NCI-H1436 treated with DMSO at 0.1 percent for 48 hours (cell line): ENCODE measurements at regions not wholly inside any gene's neighbourhood (a gene's known extent, or its start where the extent isn't known, plus 50 kb on each side); places are given as distances from the start of the nearest gene placed in this dataset.
"Not testable (repeated sequence)": the region's sequence is repeated elsewhere in the genome, so short reads cannot be mapped to it uniquely, and the experiment has no call there.

ENCODE experiments used
- DNase-seq: peaks from one replicate; lab custom pipeline; 2025; lab: John Stamatoyannopoulos, UW

- no peak for DNase-seq
Measured at GRCh38 chr13:65597839-65598818, 1632.0 kb downstream of the PCDH9 start.

DNA sequence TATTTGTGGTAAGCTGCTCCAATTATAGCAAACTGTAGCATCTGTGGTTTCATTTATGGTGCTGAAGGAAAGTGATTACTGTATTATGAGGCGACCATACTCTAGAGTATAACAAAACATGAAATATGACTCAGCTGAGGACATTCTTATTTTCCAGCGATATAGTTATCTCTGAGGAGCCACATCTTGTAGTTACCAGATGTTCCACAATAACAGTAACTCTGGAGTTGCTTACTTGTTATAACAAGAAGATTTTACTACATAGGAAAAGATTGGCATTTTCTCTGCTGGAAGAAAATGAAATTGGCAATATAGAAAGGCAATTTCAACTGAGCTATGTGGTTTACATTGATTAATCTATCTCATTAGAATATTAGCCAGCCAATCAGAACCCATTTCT lies 1634.2 kb downstream of the PCDH9 start:
- no peak for DNase-seq

- no peak for DNase-seq
Measured at GRCh38 chr13:65594298-65594781, 1635.8 kb downstream of the PCDH9 start.

GRCh38 chr13:65593298-65593874 lies 1636.8 kb downstream of the PCDH9 start:
- no peak for DNase-seq

DNA sequence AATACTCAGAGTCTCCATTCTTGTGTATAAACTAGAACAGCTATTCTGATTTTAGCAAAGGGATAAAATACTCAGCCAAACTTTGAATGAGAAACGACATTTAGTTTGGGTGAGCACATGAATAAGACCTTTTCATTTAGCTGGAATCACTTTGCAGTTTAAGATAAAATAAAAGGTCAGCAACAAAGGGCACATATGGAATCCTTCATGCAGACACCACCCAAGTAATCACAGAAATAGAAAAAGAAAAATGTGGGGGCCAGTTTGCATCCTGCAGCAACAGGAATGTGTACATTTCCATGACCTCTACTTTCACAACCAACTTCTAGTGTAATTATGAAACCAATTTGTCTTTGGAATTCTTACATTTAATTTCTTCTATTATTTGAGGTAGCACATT lies 1637.4 kb downstream of the PCDH9 start:
- DNase-seq = no peak

- DNase-seq = no peak
Measured at GRCh38 chr13:65585346-65585745, 1644.8 kb downstream of the PCDH9 start.

DNA sequence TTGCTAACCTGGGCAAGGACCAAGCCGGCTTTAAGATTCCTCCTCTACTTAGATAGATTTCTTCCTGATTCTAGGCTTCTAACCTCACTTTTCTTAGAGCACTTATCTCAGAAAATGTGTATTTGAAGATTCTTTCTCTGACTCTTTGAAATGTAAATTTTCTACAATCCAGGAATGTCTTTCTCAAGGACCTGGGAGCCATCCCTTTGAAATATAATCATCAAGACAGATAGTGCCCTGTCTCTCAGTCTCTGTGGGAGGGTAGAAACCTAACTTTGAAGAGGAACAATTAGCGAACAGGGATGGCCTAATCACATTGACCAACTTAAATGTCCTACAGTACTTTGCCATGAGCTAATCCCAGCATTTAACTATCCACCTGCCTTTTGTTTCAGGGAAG lies 1646.0 kb downstream of the PCDH9 start:
- DNase-seq = no peak

DNA sequence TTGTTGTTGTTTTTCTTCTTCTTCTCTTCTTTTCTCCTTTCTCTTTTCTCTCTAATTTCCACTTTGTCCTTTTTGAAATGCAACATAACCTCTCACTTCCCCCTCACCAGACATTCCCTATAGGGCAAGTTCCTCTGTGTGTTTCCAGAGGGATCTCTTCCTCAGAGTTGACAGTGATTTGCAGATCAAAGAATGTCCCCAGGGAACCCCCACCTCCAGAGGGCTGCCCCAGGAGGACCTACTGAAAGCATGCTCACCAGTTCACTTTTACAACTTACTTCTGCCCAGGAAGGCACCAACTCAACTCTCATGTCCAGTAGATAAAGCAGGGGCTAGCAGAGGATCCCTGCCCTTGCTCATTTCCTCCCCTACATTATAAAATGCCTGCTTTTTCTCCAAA lies 1648.0 kb downstream of the PCDH9 start:
- no peak for DNase-seq

GRCh38 chr13:65564561-65564960 lies 1665.6 kb downstream of the PCDH9 start:
- not testable (repeated sequence) for DNase-seq

- DNase-seq = no peak
Measured at GRCh38 chr13:65562305-65562704, 1667.8 kb downstream of the PCDH9 start.

DNA sequence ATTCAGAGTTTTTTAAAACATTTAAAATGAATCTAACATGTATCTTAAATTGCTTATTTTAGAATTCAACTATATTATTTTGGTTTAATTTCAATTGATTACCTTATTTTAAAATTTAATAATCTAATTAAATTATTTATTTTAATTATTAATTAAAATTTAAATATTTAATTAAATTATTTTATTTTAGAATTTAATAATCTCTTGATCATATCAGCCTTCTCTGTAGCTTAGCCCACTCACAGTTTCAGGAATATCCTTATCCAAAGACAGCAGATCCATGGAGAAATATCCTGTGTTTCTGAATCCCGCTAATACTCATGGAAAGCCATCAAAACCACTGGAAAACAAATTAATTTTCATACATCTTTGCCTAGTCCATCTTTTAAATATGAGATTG lies 1669.2 kb downstream of the PCDH9 start:
- no peak for DNase-seq

DNA sequence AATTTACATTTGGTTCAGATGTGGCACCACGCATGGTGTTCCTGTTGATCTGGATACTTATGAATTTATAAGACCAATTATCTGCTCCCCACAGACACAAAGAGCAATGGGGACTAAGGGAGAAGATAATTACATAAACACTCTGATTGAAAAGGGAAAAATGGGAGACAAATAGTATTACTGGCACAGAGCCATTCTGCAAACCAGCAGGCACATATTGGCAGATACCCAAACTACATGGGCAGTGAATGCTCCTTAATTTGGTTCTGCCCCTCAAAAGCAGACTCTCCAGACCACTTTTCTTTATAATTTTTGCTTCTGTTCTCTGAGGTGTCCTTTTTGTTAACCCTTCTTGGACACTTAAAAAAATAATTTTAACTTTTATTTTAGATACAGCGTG lies 1674.2 kb downstream of the PCDH9 start:
- DNase-seq = peak; percentile 4

DNA sequence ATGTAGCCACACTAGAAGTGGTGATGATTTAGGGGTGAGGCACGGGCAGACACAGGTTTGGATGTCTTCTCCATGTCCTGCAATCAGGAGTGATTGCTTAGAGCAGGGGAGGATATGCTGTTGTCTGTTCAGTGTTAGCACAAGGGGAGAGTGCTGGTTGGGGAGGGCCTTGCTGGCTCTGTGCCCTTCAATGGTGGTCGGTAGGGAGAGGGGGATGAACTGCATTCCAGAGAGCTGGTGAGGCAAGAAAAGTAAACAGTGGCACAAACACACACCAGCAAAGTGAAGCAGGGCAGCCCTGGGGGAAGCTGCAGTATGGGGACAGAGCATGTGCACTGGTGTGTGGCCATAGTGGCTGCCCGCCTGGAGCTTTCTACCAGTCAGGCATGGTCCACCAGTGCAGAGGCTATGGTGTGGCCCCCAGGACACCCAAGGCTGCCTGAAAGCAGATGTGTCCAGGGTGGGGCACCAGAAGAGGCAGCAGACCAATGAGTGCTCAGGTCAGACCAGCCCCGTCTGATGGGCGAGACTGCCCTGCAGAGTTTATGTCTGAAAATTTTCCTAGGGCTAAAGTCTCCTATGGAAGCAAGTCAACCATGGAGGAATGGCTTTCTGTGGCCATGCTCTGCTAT lies 1676.9 kb downstream of the PCDH9 start:
- DNase-seq = no peak

DNA sequence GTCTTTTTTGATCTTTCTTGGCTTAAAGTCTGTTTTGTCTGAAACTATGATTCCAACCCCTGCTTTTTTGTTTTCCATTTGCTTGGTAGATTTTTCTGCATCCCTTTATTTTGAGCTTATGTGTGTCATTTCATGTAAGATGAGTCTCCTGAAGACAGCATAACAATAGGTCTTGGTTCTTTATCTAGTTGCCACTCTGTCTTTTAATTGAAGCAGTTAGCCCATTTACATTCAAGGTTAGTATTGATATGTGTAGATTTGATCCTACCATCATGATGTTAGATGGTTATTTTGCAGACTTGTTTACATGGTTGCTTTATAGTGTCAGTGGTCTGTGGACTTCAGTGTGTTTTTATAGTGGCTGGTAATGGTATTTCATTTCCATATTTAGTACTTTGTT lies 1678.9 kb downstream of the PCDH9 start:
- DNase-seq = no peak

DNA sequence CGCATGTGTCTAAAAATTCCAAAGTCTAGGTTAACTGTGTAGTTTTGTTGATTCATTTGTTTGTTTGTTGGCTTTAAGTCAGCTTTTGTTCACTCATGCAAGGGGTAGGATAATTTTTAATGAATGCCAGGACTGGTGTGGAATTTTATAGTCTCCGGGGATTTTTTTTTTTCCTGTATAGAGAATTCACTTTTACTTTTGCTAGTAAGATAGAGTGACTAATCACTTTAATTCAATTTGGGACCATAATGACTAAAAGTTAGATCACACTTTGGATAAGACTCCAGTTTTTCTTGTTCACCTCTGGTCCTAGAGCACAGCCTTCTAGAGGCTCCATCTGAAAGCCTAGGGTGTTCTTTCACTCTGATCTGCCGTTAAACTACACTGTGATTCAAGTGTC lies 1690.0 kb downstream of the PCDH9 start:
- DNase-seq = no peak

- DNase-seq = no peak
Measured at GRCh38 chr13:65535370-65535769, 1694.8 kb downstream of the PCDH9 start.

GRCh38 chr13:65532231-65532630 lies 1697.9 kb downstream of the PCDH9 start:
- no peak for DNase-seq

DNA sequence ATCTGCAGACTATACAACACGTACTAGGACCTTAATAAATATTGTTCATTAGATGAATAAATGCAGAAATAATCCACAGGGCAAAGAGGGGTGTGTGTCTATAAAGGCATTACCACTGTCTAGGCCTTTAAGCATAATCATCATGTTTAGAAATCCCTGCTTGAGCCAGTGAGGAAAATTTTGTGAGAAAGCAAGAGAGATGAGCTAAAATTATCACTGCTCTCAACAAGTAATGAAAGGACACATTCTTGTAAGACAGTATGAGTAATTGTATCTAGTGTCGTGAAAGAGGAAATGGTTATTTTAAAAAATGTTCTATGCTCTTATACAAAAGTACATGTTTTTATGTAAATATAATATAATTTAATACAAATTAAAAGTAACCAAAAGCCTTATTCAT lies 1699.4 kb downstream of the PCDH9 start:
- no peak for DNase-seq

GRCh38 chr13:65529541-65529940 lies 1700.6 kb downstream of the PCDH9 start:
- no peak for DNase-seq

GRCh38 chr13:65508745-65509144 lies 1721.4 kb downstream of the PCDH9 start:
- DNase-seq = no peak

GRCh38 chr13:65508338-65508737 lies 1721.8 kb downstream of the PCDH9 start:
- DNase-seq = no peak

DNA sequence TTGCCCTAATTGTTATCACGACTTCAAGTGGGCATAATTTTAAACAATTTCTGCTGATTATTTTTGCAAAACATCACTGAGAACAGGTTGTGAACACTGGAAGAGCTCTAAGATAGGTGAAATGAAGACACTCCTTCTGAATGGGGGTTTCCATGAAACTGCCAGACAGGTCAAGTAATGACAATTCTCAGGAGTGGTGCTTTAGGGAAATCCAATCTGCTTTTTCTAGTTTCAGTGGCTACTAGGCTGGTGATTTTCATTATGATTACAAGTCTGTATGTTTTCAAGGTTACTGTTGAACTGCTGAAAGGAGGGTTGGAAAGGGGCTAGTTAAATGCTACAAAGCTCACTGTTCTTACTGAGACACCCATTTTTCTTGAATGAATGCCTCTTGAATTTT lies 1724.2 kb downstream of the PCDH9 start:
- DNase-seq = no peak

- DNase-seq = no peak
Measured at GRCh38 chr13:65504213-65504612, 1725.9 kb downstream of the PCDH9 start.
